DOHH2 (cell line): ENCODE measurements at regions not wholly inside any gene's neighbourhood (a gene's known extent, or its start where the extent isn't known, plus 50 kb on each side); places are given as distances from the start of the nearest gene placed in this dataset.

Experiments
- H3F3A ChIP-seq: fragments of 200-600 bp; sonication (generic), shearing (Covaris generic); 2 replicates; pipeline ENCODE4 v1.6.0; 2016; ENCODE audit warnings: antibody characterized with exemption, mild to moderate bottlenecking; ENCODE audit not compliant: control insufficient read depth, insufficient read depth
- H3K27ac ChIP-seq: fragments of 200-600 bp; sonication (generic); 2 replicates; pipeline ENCODE4 v1.5.1; 2014; ENCODE audit warnings: low read depth, mild to moderate bottlenecking, low read length, moderate library complexity
- H3K27me3 ChIP-seq: fragments of 200-600 bp; sonication (generic); 2 replicates; pipeline ENCODE4 v1.6.1; 2014; ENCODE audit warnings: mild to moderate bottlenecking, low read length, mixed read lengths; ENCODE audit not compliant: control insufficient read depth
- H3K36me3 ChIP-seq: fragments of 200-600 bp; sonication (generic); 2 replicates; pipeline ENCODE4 v1.6.1; 2014; ENCODE audit warnings: mild to moderate bottlenecking, low read length, moderate library complexity, mixed read lengths; ENCODE audit not compliant: control insufficient read depth
- H3K4me1 ChIP-seq: fragments of 200-600 bp; sonication (generic); 2 replicates; pipeline ENCODE4 v1.6.1; 2014; ENCODE audit warnings: mild to moderate bottlenecking, low read length, mixed read lengths; ENCODE audit not compliant: control insufficient read depth
- H3K4me2 ChIP-seq: fragments of 200-600 bp; sonication (generic); 2 replicates; pipeline ENCODE4 v1.6.0; 2014; ENCODE audit warnings: mild to moderate bottlenecking, low read length, moderate library complexity
- H3K4me3 ChIP-seq: fragments of 200-600 bp; sonication (generic); 2 replicates; pipeline ENCODE4 v1.5.1; 2014; ENCODE audit warnings: mild to moderate bottlenecking, low read length, mixed read lengths
- H3K79me2 ChIP-seq: fragments of 200-600 bp; sonication (generic); 2 replicates; pipeline ENCODE4 v1.6.1; 2014; ENCODE audit warnings: mild to moderate bottlenecking, low read length, mixed read lengths; ENCODE audit not compliant: control insufficient read depth
- H3K9me2 ChIP-seq: fragments of 200-600 bp; sonication (generic); replicated peaks from 2 replicates; pipeline ENCODE4 v1.6.1; 2014; ENCODE audit warnings: mild to moderate bottlenecking, low read length, mixed read lengths; ENCODE audit not compliant: control insufficient read depth
- H3K9me3 ChIP-seq: fragments of 200-600 bp; sonication (generic); 2 replicates; pipeline ENCODE4 v1.6.1; 2014; ENCODE audit warnings: antibody characterized with exemption, low read length, mixed read lengths; ENCODE audit not compliant: control insufficient read depth, insufficient read depth
- H4K20me1 ChIP-seq: fragments of 200-600 bp; sonication (generic); 2 replicates; pipeline ENCODE4 v1.6.0; 2014; ENCODE audit warnings: low read depth, mild to moderate bottlenecking, antibody characterized with exemption, low read length, moderate library complexity; ENCODE audit not compliant: control insufficient read depth, insufficient read depth
- EZH2phosphoT487 ChIP-seq: fragments of 200-600 bp; sonication (generic); IDR thresholded peaks from 2 replicates; pipeline ENCODE4 v1.6.1; 2017; ENCODE audit warnings: borderline replicate concordance, mild to moderate bottlenecking, antibody characterized with exemption, low read length, moderate library complexity, mixed read lengths
- TF ChIP-seq, protein P1 (sequence below): fragments of 200-600 bp; sonication (generic); IDR thresholded peaks from one replicate; pipeline ENCODE4 v1.5.1; 2014; ENCODE audit warnings: antibody characterized with exemption, mild to moderate bottlenecking, low read depth, low read length; ENCODE audit not compliant: poor library complexity, severe bottlenecking

DNA sequence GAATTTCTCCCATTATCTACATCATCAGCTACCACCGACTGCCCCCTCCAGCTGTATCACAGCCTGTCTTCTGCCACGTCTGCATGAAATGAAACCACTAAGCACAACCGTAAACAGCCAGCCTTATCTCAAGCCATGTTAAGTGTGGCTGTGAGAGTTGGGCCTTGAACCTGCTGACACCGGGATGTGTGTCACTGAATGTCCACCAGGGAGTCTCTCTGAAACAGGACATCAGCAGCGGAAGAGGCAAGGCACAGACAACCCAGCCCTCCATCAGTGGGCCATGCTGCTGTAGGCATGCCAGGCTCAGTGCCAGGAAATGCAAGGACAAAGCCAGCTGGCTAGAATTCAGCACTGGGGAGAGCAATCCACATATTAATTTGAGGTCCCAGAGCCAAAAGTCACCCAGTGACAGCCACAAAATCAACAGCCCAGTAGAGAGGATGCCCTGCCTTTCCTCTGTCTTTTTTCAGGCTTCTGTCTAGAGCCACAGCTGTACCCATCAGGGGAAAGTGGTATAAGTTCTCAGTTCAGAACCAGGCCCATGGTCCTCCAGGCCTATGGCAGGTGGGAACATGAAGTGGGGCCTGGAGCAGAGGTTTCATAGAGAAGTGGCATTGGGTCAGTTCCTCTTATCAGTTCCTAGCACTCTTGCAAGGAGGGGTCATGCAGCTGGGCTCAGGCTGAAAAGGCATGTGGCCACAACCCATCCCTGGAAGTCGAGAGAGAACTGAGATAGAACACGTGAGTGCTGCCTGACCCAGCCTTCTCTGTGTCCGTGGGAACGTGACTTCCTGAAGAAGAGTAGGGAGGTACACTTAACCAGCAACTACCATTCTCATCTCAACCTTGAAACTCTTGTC is 199.4 kb downstream of the ESM1 start:
- Histone ChIP-seq H3K27ac (no peak overlapping the region), H3K9me2 (no peaks in the 10 kb centered on the region), H3K9me3 (no peaks in the 10 kb centered on the region), H3K4me3 (no peak overlapping the region), H3K79me2 (no peaks in the 10 kb centered on the region), H3K4me1 (no peaks in the 10 kb centered on the region), H3K4me2 (no peak overlapping the region), H3K36me3 (no peaks in the 10 kb centered on the region), H3K27me3 (no peaks in the 10 kb centered on the region), H4K20me1 (no peaks in the 10 kb centered on the region), H3F3A (no peaks in the 10 kb centered on the region)
- TF ChIP-seq EZH2phosphoT487: no peak
- TF ChIP-seq, protein P1, sequence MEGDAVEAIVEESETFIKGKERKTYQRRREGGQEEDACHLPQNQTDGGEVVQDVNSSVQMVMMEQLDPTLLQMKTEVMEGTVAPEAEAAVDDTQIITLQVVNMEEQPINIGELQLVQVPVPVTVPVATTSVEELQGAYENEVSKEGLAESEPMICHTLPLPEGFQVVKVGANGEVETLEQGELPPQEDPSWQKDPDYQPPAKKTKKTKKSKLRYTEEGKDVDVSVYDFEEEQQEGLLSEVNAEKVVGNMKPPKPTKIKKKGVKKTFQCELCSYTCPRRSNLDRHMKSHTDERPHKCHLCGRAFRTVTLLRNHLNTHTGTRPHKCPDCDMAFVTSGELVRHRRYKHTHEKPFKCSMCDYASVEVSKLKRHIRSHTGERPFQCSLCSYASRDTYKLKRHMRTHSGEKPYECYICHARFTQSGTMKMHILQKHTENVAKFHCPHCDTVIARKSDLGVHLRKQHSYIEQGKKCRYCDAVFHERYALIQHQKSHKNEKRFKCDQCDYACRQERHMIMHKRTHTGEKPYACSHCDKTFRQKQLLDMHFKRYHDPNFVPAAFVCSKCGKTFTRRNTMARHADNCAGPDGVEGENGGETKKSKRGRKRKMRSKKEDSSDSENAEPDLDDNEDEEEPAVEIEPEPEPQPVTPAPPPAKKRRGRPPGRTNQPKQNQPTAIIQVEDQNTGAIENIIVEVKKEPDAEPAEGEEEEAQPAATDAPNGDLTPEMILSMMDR: no peak

DNA sequence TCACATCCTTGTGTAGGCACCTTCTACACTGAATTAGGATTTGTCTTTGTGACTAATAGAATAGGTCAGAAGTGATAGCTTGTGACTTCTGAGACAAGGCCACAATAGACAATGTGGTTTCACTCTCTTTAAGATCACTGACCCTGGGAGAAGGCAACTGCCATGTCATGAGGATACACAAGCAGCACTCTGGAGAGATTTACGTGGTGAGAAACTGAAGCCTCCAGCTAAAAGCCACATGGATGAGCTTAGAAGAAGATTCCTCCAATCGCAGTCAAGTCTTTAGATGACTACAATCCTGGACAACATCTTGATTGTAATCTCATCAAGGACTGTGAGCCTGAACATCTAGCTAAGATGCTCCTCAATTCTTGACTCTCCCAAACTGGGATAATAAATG is 206.6 kb downstream of the ESM1 start:
- Histone ChIP-seq H3K79me2 (no peaks in the 10 kb centered on the region), H4K20me1 (no peaks in the 10 kb centered on the region), H3K4me3 (no peak overlapping the region), H3K36me3 (no peaks in the 10 kb centered on the region), H3K9me2 (no peaks in the 10 kb centered on the region), H3K27me3 (no peaks in the 10 kb centered on the region), H3K27ac (no peak overlapping the region), H3K9me3 (no peaks in the 10 kb centered on the region), H3K4me2 (no peak overlapping the region), H3K4me1 (no peaks in the 10 kb centered on the region), H3F3A (no peaks in the 10 kb centered on the region)
- no peak for TF ChIP-seq EZH2phosphoT487
- TF ChIP-seq, protein P1: no peak

DNA sequence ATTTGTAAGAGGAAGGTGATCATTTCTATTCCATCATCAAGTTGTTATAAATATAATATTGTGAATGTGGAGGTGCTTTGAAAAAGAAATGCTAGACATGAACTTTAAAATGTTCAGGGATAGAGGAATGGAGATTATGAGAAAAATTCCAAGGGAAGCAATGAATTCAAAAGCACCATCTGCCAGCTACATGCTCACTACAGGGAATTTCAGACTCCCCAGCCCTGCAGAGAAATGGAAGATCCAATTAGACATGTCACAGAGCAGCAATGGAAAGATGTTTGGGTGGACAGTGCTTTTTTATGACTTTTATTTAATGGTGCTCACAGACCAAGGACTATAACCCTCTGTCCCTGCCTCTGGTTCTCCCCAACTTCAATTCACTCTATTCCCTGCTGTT is 209.7 kb downstream of the ESM1 start:
- no peaks in the 10 kb centered on the region for H4K20me1 ChIP-seq
- H3K9me3 ChIP-seq: no peaks in the 10 kb centered on the region
- no peaks in the 10 kb centered on the region for H3K9me2 ChIP-seq
- H3K4me2 ChIP-seq: no peak overlapping the region
- no peaks in the 10 kb centered on the region for H3K4me1 ChIP-seq
- TF ChIP-seq EZH2phosphoT487: no peak
- TF ChIP-seq, protein P1: no peak
- H3K36me3 ChIP-seq: no peaks in the 10 kb centered on the region
- no peaks in the 10 kb centered on the region for H3K27me3 ChIP-seq
- H3K27ac ChIP-seq: no peak overlapping the region
- no peaks in the 10 kb centered on the region for H3K79me2 ChIP-seq
- no peak overlapping the region for H3K4me3 ChIP-seq
- H3F3A ChIP-seq: no peaks in the 10 kb centered on the region
